ENCODE measurements at regions not wholly inside any gene's neighbourhood (a gene's known extent, or its start where the extent isn't known, plus 50 kb on each side); places are given as distances from the start of the nearest gene placed in this dataset.
"Not testable (repeated sequence)": the region's sequence is repeated elsewhere in the genome, so short reads cannot be mapped to it uniquely, and the experiment has no call there.

DNA sequence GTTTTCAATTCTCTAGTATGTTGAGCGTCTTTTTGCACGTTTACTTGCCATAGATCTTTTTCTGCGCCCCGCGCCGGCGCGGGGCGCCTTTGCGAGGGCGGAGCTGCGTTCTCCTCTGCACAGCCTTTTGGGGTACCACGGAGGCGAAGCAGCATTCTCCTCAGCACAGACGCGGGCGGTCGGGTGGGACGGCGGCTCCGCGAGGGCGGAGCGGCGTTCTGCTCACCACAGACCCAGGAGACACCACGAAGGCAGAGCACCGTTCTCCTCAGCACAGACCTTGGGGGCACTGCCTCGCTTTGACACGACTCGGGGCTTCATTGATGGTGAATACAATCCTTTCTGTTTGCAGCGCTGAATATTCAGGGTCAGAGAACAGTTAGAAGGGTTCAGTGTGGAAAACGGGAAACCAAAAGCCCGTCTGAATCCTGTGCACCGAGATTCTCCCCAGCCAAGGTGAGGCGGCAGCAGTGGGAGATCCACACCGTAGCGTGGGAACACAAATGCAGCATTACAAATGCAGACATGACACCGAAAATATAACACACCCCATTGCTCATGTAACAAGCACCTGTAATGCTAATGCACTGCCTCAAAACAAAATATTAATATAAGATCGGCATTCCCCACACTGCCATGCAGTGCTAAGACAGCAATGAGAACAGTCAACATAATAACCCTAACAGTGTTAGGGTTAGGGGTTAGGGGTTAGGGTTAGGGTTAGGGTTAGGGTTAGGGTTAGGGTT lies 190.7 kb upstream of the VIPR2 start:
- DNase-seq (ENCODE audit: low read depth in 2 of 2): not testable (repeated sequence)

DNA sequence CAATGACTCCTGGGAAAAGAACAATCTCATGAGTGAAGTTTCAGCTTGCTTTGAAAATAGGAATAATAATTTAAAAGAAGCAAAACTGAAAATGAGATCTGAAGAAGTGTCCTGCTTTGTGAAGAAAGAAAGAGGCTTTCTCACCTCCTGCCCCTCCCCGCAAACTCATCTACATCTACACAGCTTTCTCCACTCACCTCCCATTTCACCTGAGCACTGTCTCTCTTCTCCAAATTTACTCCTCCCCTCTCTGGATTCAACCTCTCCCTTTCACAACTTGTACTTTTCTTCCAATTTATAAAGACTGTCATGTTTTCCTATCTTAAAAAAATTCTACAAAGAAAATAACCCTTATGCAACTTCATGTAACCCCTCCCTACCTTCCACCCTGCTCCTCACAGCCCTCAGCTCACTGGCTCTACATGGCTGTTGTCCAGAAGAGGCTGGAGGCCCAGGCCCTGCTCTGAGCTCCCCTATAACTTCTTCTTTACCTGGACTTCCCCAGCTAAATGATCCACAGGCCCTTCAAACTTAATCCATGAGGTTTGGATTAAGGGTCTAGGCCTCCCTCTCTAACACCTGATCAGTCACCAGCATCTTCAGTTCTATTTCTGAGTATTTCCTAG lies 188.3 kb upstream of the VIPR2 start:
- not testable (repeated sequence) for DNase-seq (ENCODE audit: low read depth in 2 of 2)

DNA sequence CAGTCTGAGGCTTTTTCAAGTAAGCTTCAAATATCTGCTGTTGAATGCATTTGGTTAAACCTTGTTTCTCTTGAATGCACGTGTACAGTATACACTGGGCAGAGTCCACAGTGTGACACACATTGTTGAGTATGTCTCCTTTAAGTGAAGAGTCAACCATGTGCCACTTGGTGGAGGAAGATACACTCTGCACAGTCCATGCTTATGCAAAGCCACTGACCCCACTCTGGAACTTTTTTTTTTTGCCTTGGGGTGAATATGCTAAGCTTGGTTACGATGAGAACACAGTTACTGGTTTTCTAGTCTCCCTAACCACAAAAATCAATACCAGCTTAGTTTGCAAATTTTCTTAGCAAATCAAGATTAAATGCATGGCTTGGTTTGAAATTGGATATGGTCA lies 186.8 kb upstream of the VIPR2 start:
- DNase-seq (ENCODE audit: low read depth in 2 of 2): no peak

DNA sequence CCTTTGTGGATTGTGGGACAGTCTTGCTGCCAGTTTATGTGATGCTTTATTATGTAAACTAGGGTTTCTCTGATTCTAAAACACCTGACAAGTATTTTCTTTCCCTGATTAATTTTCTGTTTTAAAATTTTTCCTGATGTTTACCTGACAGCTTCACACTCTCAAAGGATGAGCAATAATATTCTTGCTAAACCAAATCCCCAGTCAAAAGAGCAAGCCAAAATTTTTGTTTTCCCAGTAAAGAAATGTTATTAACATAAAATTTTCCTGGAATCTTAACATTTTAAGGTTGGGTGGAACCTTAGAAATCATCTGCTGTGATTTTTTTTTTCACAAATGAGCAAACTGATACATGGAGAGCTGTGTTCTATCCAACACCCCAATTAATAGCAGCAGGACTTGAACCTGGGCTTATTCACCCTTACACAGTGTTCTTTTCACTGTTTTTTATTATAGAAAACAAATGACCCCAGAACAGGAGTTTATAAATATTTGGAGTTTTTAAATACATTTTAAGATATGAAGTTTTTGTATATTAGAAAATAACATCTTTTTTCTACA lies 185.2 kb upstream of the VIPR2 start:
- no peak for DNase-seq (ENCODE audit: low read depth in 2 of 2)

DNA sequence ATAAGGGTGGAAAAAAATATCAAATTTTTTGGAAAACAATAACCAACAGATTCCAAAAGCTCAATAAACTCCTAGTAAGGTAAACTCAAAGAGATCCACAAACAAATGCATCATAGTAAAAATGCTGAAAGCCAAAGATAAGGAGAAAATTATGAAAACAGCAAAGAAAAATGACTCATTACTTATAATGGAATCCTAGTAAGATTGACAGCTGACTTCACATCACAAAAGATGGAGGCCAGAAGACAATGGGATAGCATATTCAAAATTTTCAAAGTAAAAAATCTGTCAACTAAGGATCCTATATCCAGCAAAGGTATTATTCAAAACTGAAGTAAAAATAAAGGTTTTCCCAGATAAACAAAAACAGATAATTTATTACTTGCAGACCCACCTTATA lies 183.4 kb upstream of the VIPR2 start:
- DNase-seq (ENCODE audit: low read depth in 2 of 2): peak in 1 of 2 donors; percentile 3

DNA sequence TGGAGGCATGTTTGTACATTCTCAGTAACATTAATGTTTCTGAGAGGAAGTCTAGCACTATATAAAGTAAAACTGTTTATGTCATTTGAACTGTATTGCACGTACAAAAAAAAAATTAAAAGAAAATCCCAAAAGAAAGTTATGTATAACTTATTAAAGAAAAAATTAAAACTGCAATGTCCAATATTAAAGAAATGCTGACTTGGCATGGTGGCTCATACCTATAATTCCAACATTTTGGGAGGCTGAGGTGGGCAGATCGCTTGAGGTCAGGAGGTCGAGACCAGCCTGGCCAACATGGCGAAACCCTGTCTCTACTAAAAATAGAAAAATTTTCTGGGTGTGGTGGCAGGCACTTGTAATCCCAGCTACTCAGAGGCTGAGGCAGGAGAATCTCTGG lies 178.7 kb upstream of the VIPR2 start:
- no peak for DNase-seq (ENCODE audit: low read depth in 2 of 2)

DNA sequence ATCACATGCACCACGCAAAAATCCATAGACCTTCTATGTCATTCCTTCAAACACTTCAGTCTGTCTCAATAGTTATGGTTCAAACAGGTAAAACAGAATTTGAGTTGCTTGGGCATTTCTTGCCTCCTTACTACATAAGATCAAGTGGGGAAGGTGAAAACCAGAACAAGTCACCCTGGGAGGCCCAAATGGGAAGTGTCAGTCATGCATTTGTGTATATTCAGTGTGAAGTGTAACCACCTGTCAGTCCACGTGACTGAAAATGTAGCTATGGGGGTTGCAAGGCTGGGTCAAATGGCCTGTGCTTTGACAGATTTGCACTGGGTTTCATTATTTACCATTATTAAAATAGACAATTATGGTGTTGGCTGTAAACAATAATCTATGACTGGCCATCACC lies 176.6 kb upstream of the VIPR2 start:
- no peak for DNase-seq (ENCODE audit: low read depth in 2 of 2)

DNA sequence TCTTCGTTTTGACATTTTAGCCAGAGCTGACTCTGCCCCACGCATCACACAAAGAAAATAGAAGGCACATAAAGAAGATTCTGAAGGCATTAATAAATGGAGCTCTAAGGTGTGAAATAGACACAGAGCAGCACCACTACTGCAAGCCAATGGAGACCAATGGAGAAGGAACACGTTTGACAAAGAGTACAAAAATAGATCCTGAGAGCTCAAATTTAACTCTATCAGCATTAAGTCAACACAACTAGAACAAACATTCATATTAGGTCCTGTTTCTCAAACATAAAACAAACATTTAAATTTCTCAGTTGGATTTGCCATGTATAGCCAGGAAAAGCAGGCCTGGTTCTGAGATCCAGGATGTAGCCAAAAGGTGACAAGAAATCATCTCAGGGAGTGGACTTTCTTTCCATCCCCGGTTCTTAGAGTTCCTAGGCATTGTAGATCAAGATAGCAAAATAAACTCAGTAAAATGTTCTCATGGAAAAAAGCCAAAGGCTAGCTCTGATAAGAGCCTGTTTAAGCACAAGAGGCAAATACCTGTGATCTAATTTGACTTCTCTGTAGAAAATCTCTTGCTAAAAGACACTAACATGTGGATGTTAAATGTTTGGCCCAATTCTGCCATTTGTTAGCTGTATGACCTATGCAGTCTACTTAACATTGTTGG lies 174.2 kb upstream of the VIPR2 start:
- DNase-seq (ENCODE audit: low read depth in 2 of 2): no peak

DNA sequence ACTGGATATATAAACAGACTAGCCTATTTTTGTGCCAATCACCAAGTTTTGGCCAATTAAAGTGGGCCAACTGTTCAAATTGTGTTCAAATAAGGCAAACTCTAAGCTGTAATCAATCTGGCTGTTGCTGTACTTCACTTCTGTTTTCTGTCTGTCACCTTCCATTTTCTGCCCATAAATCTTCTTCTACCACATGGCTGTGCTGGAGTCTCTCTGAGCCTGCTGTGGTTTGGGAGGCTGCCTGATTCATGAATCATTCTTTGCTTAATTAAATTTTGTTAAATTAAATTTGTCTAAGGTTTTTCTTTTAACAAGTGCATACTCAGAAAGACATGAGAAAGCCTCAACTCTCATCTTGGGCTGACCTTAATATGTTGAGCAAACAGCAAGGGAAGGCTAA lies 172.6 kb upstream of the VIPR2 start:
- DNase-seq (ENCODE audit: low read depth in 2 of 2): no peak

DNA sequence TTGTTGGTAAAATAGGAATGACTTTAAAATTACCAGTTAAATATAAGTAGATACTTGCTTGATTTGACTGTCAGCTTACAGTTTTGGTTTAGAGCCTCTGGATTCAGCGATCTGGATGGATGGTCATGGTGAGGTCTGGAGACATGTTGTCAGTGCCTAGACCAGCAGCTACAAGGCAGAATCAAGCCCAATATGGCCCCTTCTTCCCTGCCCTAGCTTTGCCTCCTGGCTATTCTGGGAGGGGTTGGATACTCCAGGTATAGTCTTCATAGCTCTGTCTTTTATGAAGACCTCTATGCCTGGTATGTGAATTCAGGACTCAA lies 166.5 kb upstream of the VIPR2 start:
- no peak for DNase-seq (ENCODE audit: low read depth in 2 of 2)

DNA sequence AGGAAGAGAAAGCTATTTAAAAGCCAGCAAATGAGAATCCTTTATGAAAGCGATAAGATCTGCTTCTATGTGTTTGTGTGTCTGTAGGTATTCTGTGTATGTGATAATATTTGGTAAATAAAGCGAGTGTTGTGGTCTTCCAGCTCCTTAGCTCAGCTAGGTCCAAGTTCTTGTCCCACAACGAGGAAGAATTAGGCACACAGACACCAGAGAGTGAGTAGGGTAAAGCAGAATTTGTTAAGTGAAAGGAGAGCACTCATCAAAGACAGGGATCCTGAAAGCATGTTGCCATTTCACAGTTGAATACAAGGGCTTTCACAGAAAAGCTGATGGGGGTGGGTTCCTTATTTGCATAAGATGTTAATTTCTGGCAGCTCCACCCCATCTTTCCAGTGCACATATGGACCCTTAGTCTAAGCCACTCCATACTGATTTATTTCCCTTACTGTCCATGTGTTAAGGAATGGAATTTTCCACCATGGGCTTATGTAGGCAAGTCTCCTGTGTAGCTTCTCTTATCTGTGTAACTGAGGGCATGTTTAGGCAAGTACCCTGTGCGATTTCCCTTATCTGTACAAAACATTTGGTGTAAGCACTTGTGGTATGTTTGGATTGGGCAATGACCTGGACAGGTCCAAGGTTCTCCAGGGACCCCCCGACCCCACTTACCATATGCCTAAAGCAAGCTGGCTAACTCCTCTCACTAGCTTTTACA lies 165.9 kb upstream of the VIPR2 start:
- no peak for DNase-seq (ENCODE audit: low read depth in 2 of 2)

DNA sequence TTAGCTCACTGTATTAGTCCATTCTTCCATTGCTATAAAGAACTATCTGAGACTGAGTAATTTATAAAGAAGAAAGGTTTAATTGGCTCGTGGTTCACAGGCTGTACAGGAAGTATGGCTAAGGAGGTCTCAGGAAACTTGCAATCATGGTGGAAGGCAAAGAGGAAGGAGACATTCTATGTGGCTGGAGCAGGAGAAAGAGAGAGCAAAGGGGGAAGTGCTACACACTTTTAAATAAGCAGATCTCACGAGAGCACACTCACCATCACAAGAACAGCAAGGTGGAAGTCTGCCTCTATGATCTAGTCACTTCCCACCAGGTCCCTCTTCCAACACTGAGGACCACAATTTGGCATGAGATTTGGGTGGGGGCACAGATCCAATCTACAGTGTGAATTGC lies 164.5 kb upstream of the VIPR2 start:
- DNase-seq (ENCODE audit: low read depth in 2 of 2): not testable (repeated sequence)

DNA sequence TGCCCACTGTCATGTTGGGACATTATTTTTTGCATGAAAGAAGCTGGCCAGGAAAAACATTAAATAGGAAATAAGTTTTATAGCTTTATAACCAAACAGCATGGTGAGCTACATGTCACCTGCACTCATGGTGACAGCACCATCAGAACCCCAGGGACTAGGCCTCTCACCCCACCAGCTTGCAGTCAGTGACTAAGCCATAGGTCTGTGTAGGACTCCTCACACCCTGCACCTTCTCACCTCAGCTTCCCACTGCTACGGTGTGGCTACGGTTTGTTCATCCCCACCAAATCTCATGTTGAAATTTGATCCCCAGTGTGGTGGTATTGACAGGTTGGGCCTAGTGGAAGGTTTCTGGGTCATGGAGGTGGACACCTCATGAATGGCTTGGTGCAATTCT lies 161.3 kb upstream of the VIPR2 start:
- DNase-seq (ENCODE audit: low read depth in 2 of 2): no peak

DNA sequence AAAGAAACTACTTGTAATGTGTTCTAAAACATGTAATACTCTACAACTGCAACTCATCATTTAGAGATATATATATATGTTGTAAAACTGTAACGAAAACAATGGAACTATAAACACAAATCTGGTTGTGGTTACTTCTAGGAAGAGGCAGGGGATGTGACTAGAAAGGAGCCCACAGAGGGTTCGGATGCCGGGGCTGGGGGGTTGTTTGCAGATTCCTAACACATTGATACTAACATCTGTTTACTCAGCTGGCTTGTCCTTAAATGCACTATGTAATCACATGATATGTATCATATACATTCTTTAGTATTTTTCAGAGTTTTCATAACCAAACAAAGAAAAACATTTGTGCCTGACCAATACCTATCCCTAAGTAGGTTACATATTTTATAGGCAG lies 160.5 kb upstream of the VIPR2 start:
- not testable (repeated sequence) for DNase-seq (ENCODE audit: low read depth in 2 of 2)

DNA sequence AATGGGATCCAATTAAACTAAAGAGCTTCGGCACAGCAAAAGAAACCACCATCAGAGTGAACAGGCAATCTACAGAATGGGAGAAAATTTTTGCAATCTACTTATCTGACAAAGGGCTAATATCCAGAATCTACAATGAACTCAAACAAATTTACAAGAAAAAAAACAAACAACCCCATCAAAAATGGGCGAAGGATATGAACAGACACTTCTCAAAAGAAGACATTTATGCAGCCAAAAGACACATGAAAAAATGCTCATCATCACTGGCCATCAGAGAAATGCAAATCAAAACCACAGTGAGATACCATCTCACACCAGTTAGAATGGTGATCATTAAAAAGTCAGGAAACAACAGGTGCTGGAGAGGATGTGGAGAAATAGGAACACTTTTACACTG lies 158.8 kb upstream of the VIPR2 start:
- DNase-seq (ENCODE audit: low read depth in 2 of 2): not testable (repeated sequence)

DNA sequence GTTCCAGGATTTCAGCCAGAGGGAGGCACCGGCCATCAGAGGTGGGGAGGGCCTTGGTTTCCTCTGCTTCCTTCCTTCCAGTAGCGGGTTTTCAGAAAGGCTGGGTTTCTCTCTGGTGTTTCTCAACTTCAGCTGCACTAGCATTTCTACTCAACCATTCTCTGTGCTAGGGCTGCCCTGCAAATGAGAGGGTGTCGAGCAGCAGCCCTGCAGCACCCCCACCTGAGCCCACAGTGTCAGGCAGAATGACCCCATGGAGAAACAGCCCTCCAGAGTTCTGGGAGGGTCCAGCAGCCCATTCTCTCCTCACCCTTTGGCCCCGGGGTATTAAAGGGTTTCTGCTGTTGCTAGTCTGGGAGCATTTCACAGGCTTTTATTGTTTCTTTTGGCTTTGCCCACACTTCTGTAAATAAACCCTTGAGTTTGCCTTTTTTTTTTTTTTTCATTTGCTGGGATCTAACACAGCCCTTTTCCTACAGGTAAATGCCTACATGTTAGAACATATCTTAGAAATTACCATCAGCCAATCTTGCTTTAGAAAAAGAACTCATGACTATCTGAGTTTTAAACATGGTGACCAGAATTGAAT lies 151.5 kb upstream of the VIPR2 start:
- DNase-seq (ENCODE audit: low read depth in 2 of 2): no peak

DNA sequence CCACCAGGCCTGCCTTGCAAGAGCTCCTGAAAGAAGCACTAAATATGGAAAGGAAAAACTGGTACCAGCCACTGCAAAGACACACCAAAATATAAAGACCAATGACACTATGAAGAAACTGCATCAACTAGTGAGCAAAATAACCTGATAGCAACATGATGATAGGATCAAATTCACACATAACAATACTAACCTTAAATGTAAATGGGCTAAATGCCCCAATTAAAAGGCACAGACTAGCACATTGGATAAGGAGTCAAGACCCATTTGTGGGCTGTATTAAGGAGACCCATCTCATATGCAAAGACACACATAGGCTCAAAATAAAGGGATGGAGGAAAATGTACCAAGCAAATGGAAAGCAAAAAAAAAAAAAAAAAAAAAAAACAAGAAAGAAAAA lies 141.8 kb upstream of the VIPR2 start:
- not testable (repeated sequence) for DNase-seq (ENCODE audit: low read depth in 2 of 2)

DNA sequence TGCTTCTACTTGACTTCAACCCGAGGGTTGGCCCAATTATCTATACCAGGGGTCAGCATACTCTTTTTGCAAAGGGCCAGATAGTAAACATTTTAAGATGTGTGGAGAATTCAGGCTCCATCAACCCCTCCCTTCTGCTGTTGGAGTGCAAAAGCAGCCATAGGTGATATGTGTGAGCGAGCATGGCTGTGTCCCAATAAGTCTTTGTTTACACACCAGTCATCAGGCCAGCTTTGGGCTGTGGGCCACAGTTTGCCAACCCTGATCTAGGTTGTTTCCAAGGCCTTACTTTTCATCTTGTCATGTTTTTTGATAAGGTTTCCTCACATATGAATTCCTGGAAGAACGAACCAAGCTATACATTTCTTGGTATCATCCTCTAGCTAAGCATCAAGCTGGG lies 136.9 kb upstream of the VIPR2 start:
- DNase-seq (ENCODE audit: low read depth in 2 of 2): no peak

DNA sequence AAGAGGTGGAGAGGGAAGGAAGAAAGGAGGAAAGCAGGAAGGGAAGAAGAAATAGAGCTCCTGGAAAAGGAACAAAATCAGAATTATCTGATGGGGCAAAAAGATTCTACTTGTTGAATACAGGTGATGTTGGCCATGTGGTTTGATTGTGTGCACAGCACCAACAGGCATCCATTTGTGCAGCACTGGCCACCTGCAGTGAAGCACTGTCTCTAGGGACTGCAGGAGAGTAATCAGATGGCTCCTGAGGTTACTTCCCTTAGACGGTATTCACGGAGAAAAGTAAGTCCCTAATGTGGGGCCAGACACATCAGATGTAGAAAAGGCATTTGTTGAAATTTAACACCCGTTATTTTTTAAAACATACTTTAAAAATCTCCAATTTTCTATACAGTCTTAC lies 135.3 kb upstream of the VIPR2 start:
- DNase-seq (ENCODE audit: low read depth in 2 of 2): no peak

DNA sequence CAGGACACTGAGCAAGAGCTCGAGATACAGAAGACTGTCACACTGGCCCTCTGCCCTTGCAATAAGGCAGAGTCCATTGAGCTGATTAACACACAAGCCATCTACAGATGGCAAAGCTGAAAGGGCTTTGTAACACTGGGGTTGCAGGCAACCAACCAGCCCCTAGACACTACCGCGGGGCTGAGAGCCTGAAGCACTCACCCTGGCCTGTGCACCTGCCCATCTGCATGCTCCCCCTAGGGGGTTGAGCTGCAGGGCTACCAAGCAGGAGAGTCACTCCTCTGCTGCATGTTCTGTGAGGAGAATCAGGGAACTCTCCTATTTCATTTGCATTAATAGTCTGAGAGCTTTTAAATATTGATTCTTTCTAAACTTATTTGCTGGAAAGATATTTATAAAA lies 128.1 kb upstream of the VIPR2 start:
- no peak for DNase-seq (ENCODE audit: low read depth in 2 of 2)

DNA sequence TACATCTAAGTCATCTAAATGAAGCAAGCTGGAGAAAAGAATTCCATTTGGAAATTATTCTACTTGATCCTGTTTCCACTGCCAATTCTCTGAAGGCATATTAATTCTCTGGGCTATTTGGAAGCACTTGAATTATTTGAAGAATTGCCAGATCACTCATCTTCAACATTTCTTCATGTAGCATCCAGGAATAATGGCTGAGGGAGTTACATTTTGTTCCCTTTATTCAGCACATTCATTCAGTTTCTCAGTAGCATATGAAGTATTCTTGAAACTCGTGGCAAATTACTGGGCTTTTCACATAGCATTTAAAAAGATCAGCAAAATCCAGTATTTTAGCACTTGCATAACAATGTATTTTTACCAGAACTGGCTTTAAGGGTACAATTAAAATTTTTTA lies 127.1 kb upstream of the VIPR2 start:
- DNase-seq (ENCODE audit: low read depth in 2 of 2): no peak

DNA sequence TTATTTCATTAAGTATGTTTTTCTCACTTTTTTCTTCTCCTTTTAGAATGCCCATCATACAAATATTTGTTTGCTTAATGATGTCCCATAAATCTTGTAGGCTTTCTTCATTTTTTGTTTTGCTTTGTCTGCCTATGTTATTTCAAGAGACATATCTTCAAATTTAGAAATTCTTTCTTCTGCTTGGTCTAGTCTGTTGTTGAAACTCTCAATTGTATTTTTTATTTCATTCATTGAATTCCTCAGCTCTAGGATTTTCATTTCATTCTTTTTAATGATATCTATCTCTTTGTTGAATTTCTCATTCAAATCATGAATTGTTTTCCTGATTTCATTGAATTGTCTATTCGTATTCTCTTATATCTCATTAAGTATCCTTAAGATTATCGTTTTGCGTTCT lies 125.1 kb upstream of the VIPR2 start:
- no peak for DNase-seq (ENCODE audit: low read depth in 2 of 2)
